ENCODE measurements at regions not wholly inside any gene's neighbourhood (a gene's known extent, or its start where the extent isn't known, plus 50 kb on each side); places are given as distances from the start of the nearest gene placed in this dataset.
"Not testable (repeated sequence)": the region's sequence is repeated elsewhere in the genome, so short reads cannot be mapped to it uniquely, and the experiment has no call there.

- intact Hi-C loops (cut with DNase I; ENCODE audit: low total_unique reads): no loop called here
- TF ChIP-seq CTCF (IDR thresholded peaks at IDR 0.05): no peak
- in situ Hi-C loops (cut with MboI; ENCODE audit: low pct_ligation_motif_present in 1 of 4, low pct_unique_long_range_greater_than_20kb in 1 of 4, low sequenced_read_pairs in 3 of 4): no loop called here
- no peak for DNase-seq
- no peaks in the 10 kb centered on the region for H3K27me3 ChIP-seq
- no peak overlapping the region for H3K4me3 ChIP-seq
- no peaks in the 10 kb centered on the region for H3K36me3 ChIP-seq
- H3K4me1 ChIP-seq: peaks cover 0 to 16% (median 7%) of the 10 kb centered on the region in 4 donors
- H3K27ac ChIP-seq: no peak overlapping the region
- 46 to 89% methylated on average over 1 of the region's 1 CpG for WGBS, 2 donors (ENCODE audit: low coverage in 1 of 2)
- no peaks in the 10 kb centered on the region for H3K9me3 ChIP-seq
Measured at GRCh38 chr10:121327727-121328126, 270.5 kb downstream of the FGFR2 start.

- H3K27ac ChIP-seq; H3K27me3 ChIP-seq; H3K4me3 ChIP-seq; H3K9me3 ChIP-seq; DNase-seq; in situ Hi-C loops (cut with MboI; ENCODE audit: low pct_ligation_motif_present in 1 of 4, low pct_unique_long_range_greater_than_20kb in 1 of 4, low sequenced_read_pairs in 3 of 4); H3K36me3 ChIP-seq; intact Hi-C loops (cut with DNase I; ENCODE audit: low total_unique reads): not testable (repeated sequence)
- WGBS, 2 donors (ENCODE audit: low coverage in 1 of 2): 93 to 100% methylated on average over 3 to 4 of the region's 4 CpGs
- peaks cover 0 to 16% (median 7%) of the 10 kb centered on the region in 4 donors for H3K4me1 ChIP-seq
Measured at GRCh38 chr10:121329631-121330030, 268.6 kb downstream of the FGFR2 start.

GRCh38 chr10:121330563-121330962 lies 267.7 kb downstream of the FGFR2 start:
- no peak overlapping the region for H3K27ac ChIP-seq
- no peak overlapping the region for H3K4me3 ChIP-seq
- TF ChIP-seq CTCF (IDR thresholded peaks at IDR 0.05) (no peak), EP300 (IDR thresholded peaks at IDR 0.05; ENCODE audit: low read depth) (no peak), POLR2AphosphoS5 (IDR thresholded peaks at IDR 0.05) (no peak), POLR2A (IDR thresholded peaks at IDR 0.05) (no peak)
- H3K36me3 ChIP-seq: no peaks in the 10 kb centered on the region
- in situ Hi-C loops (cut with MboI; ENCODE audit: low pct_ligation_motif_present in 1 of 4, low pct_unique_long_range_greater_than_20kb in 1 of 4, low sequenced_read_pairs in 3 of 4): no loop called here
- intact Hi-C loops (cut with DNase I; ENCODE audit: low total_unique reads): no loop called here
- DNase-seq: no peak
- no peaks in the 10 kb centered on the region for H3K9me3 ChIP-seq
- H3K27me3 ChIP-seq: no peaks in the 10 kb centered on the region
- WGBS, 2 donors (ENCODE audit: low coverage in 1 of 2): 52% methylated on average over 1 of the region's 1 CpG; no CpG with 5 or more reads in 1 of the 2 donors
- H3K4me1 ChIP-seq: peaks cover 0 to 10% (median 5%) of the 10 kb centered on the region in 4 donors

- 64 to 74% methylated on average over 1 of the region's 1 CpG for WGBS, 2 donors (ENCODE audit: low coverage in 1 of 2)
- no peaks in the 10 kb centered on the region for H3K36me3 ChIP-seq
- TF ChIP-seq CTCF (IDR thresholded peaks at IDR 0.05) (no peak), EP300 (IDR thresholded peaks at IDR 0.05; ENCODE audit: low read depth) (no peak), POLR2AphosphoS5 (IDR thresholded peaks at IDR 0.05) (no peak), POLR2A (IDR thresholded peaks at IDR 0.05) (no peak)
Measured at GRCh38 chr10:121332353-121332752, 265.9 kb downstream of the FGFR2 start.

More at GRCh38 chr10:121332353-121332752, 265.9 kb downstream of the FGFR2 start:
- DNase-seq: no peak
- no peaks in the 10 kb centered on the region for H3K9me3 ChIP-seq
- no peaks in the 10 kb centered on the region for H3K27me3 ChIP-seq
- intact Hi-C loops (cut with DNase I; ENCODE audit: low total_unique reads): no loop called here
- H3K4me1 ChIP-seq: no peaks in the 10 kb centered on the region
- in situ Hi-C loops (cut with MboI; ENCODE audit: low pct_ligation_motif_present in 1 of 4, low pct_unique_long_range_greater_than_20kb in 1 of 4, low sequenced_read_pairs in 3 of 4): no loop called here
- no peak overlapping the region for H3K27ac ChIP-seq
- no peak overlapping the region for H3K4me3 ChIP-seq
